H9 (cell line): ENCODE measurements at regions not wholly inside any gene's neighbourhood (a gene's known extent, or its start where the extent isn't known, plus 50 kb on each side); places are given as distances from the start of the nearest gene placed in this dataset.

ENCODE experiments used
- DNase-seq: peaks from one replicate; pipeline ENCODE4 v3.0.0-alpha.2; 2017
- H2AFZ ChIP-seq: one replicate; pipeline ENCODE4 v1.6.1; 2013; ENCODE audit warnings: mild to moderate bottlenecking, low read length, control low read depth, moderate library complexity
- H2AK5ac ChIP-seq: 2 replicates; pipeline ENCODE4 v1.6.1; 2013; ENCODE audit warnings: low read length, control low read depth, mixed read lengths; ENCODE audit not compliant: insufficient read length
- H2BK120ac ChIP-seq: one replicate; pipeline ENCODE4 v1.6.1; 2013; ENCODE audit warnings: low read depth, mild to moderate bottlenecking, low read length, control low read depth, inconsistent platforms; ENCODE audit not compliant: poor library complexity, severe bottlenecking
- H2BK12ac ChIP-seq: 2 replicates; pipeline ENCODE4 v1.6.1; 2013; ENCODE audit warnings: low read length, control low read depth, mixed read lengths, low read depth; ENCODE audit not compliant: insufficient read length
- H2BK15ac ChIP-seq: 2 replicates; pipeline ENCODE4 v1.6.1; 2013; ENCODE audit warnings: low read depth, low read length, control low read depth
- H2BK20ac ChIP-seq: one replicate; pipeline ENCODE4 v1.6.1; 2013; ENCODE audit warnings: low read depth, mild to moderate bottlenecking, low read length, control low read depth, inconsistent platforms; ENCODE audit not compliant: poor library complexity, severe bottlenecking
- H2BK5ac ChIP-seq: 2 replicates; pipeline ENCODE4 v1.6.1; 2013; ENCODE audit warnings: low read length, control low read depth, mixed read lengths; ENCODE audit not compliant: insufficient read length
- H3K14ac ChIP-seq: 2 replicates; pipeline ENCODE4 v1.6.1; 2013; ENCODE audit warnings: low read length, control low read depth; ENCODE audit not compliant: insufficient read depth
- H3K18ac ChIP-seq: 2 replicates; pipeline ENCODE4 v1.6.1; 2013; ENCODE audit warnings: low read depth, mild to moderate bottlenecking, mixed read lengths, low read length, control low read depth; ENCODE audit not compliant: insufficient read length
- H3K23ac ChIP-seq: 2 replicates; pipeline ENCODE4 v1.6.1; 2013; ENCODE audit warnings: low read length, control low read depth, mixed read lengths, low read depth; ENCODE audit not compliant: insufficient read length
- H3K23me2 ChIP-seq: 2 replicates; pipeline ENCODE4 v1.6.1; 2013; ENCODE audit warnings: low read depth, mild to moderate bottlenecking, mixed read lengths, low read length, control low read depth; ENCODE audit not compliant: insufficient read length, poor library complexity, severe bottlenecking
- H3K27ac ChIP-seq: 2 replicates; pipeline ENCODE4 v1.5.1; 2013; ENCODE audit warnings: low read length, control low read depth, mixed read lengths, low read depth; ENCODE audit not compliant: insufficient read length
- H3K27me3 ChIP-seq: 2 replicates; pipeline ENCODE4 v1.6.1; 2013; ENCODE audit warnings: low read length, control low read depth, inconsistent platforms; ENCODE audit not compliant: insufficient read depth
- H3K4ac ChIP-seq: 2 replicates; pipeline ENCODE4 v1.6.1; 2013; ENCODE audit warnings: low read depth, mild to moderate bottlenecking, control low read depth, inconsistent platforms, low read length, moderate library complexity
- H3K4me1 ChIP-seq: 2 replicates; pipeline ENCODE4 v1.6.1; 2013; ENCODE audit warnings: low read length, control low read depth, inconsistent platforms; ENCODE audit not compliant: insufficient read depth
- H3K4me2 ChIP-seq: 2 replicates; pipeline ENCODE4 v1.6.1; 2013; ENCODE audit warnings: low read length, control low read depth, mixed read lengths; ENCODE audit not compliant: insufficient read length, insufficient read depth
- H3K56ac ChIP-seq: 2 replicates; pipeline ENCODE4 v1.6.1; 2013; ENCODE audit warnings: low read depth, mild to moderate bottlenecking, mixed read lengths, low read length, control low read depth; ENCODE audit not compliant: insufficient read length
- H3K79me1 ChIP-seq: 2 replicates; pipeline ENCODE4 v1.6.1; 2013; ENCODE audit warnings: low read depth, mild to moderate bottlenecking, moderate library complexity, low read length, control low read depth, inconsistent platforms; ENCODE audit not compliant: insufficient read depth, poor library complexity, severe bottlenecking
- H3K79me2 ChIP-seq: 2 replicates; pipeline ENCODE4 v1.6.1; 2013; ENCODE audit warnings: low read length, control low read depth, inconsistent platforms; ENCODE audit not compliant: insufficient read depth
- H3K9ac ChIP-seq: 2 replicates; pipeline ENCODE4 v1.6.1; 2013; ENCODE audit warnings: low read length, control low read depth, mixed read lengths; ENCODE audit not compliant: insufficient read length; ENCODE audit errors: extremely low read depth
- H3K9me3 ChIP-seq: one replicate; pipeline ENCODE4 v1.6.1; 2013; ENCODE audit warnings: low read depth, low read length, inconsistent platforms; ENCODE audit not compliant: control insufficient read depth
- H3T11ph ChIP-seq: one replicate; pipeline ENCODE4 v1.6.1; 2013; ENCODE audit warnings: mild to moderate bottlenecking, low read length, control low read depth, inconsistent platforms
- H4K20me1 ChIP-seq: one replicate; pipeline ENCODE4 v1.6.1; 2013; ENCODE audit not compliant: control insufficient read depth, insufficient read length, insufficient read depth
- H4K5ac ChIP-seq: 2 replicates; pipeline ENCODE4 v1.6.1; 2013; ENCODE audit warnings: low read depth, mild to moderate bottlenecking, mixed read lengths, low read length, control low read depth; ENCODE audit not compliant: insufficient read length
- H4K8ac ChIP-seq: replicated peaks from 2 replicates; pipeline ENCODE4 v1.6.1; 2013; ENCODE audit warnings: low read length, control low read depth, mixed read lengths, low read depth; ENCODE audit not compliant: insufficient read length
- H4K91ac ChIP-seq: 2 replicates; pipeline ENCODE4 v1.6.1; 2013; ENCODE audit warnings: low read depth, mild to moderate bottlenecking, moderate library complexity, mixed read lengths, low read length, control low read depth; ENCODE audit not compliant: insufficient read length
- H3K27ac Mint-ChIP-seq, 3 experiments: 2 replicates in 2 of 3; 3 replicates in 1 of 3; pipeline ENCODE4 v1.8.0; 2020 to 2021; ENCODE audit warnings: mixed read lengths in 3 of 3, mild to moderate bottlenecking in 1 of 3, moderate library complexity in 1 of 3
- H3K27me3 Mint-ChIP-seq: 2 replicates; pipeline ENCODE4 v1.8.0; 2021; ENCODE audit warnings: low read depth, mild to moderate bottlenecking, moderate library complexity, mixed read lengths
- H3K36me3 Mint-ChIP-seq, 3 experiments: 2 replicates in 2 of 3; 3 replicates in 1 of 3; pipeline ENCODE4 v1.8.0; 2020 to 2021; ENCODE audit warnings: low read depth in 3 of 3, mixed read lengths in 3 of 3; ENCODE audit not compliant: insufficient read depth in 1 of 3
- H3K4me1 Mint-ChIP-seq, 2 experiments: 2 replicates each; pipeline ENCODE4 v1.8.0; 2020; ENCODE audit warnings: mixed read lengths in 2 of 2
- H3K4me3 Mint-ChIP-seq, 2 experiments: 2 replicates in 1 of 2; 3 replicates in 1 of 2; pipeline ENCODE4 v1.8.0; 2020 to 2021; ENCODE audit warnings: mild to moderate bottlenecking in 2 of 2, mixed read lengths in 2 of 2, moderate library complexity in 1 of 2
- H3K9me3 Mint-ChIP-seq, 2 experiments: 2 replicates in 1 of 2; 3 replicates in 1 of 2; pipeline ENCODE4 v1.8.0; 2020; ENCODE audit warnings: mild to moderate bottlenecking in 2 of 2, mixed read lengths in 2 of 2, moderate library complexity in 1 of 2
- CTCF ChIP-seq: fragments of 200-600 bp; sonication (generic); conservative IDR thresholded peaks from 3 replicates; pipeline ENCODE4 v1.8.0; 2021; ENCODE audit warnings: antibody characterized with exemption, mild to moderate bottlenecking
- WGBS: extraction: QIAGEN DNeasy Blood & Tissue Kit; methylation state at CpG from one replicate; pipeline ENCODE4 v1.1.7; 2013; ENCODE audit warnings: missing lambda C conversion rate, low lambda C conversion rate, mixed read lengths; ENCODE audit not compliant: insufficient read length; ENCODE audit errors: extremely low coverage; 5-methylcytosine and 5-hydroxymethylcytosine counted together

GRCh38 chr7:155211173-155211572 is 86.5 kb upstream of the INSIG1 start:
- H3K27me3 Mint-ChIP-seq = peaks cover 8% of the 10 kb centered on the region
- H3K56ac ChIP-seq = no peak overlapping the region
- no peaks in the 10 kb centered on the region for H3K9me3 ChIP-seq
- H3K27me3 ChIP-seq = no peaks in the 10 kb centered on the region
- H3K79me2 ChIP-seq = no peaks in the 10 kb centered on the region
- H3K4me2 ChIP-seq = no peak overlapping the region
- no peaks in the 10 kb centered on the region for H3K79me1 ChIP-seq
- no peak overlapping the region for H3K4ac ChIP-seq
- H3K23ac ChIP-seq = no peak overlapping the region
- H4K5ac ChIP-seq = no peak overlapping the region
- no peak overlapping the region for H2AK5ac ChIP-seq
- peaks cover 4% of the 10 kb centered on the region for H3K23me2 ChIP-seq
- no peak overlapping the region for H2AFZ ChIP-seq
- no peak overlapping the region for H3K9ac ChIP-seq
- no peak for TF ChIP-seq CTCF
- no peak overlapping the region for H2BK15ac ChIP-seq
- H3K27ac Mint-ChIP-seq = no peak overlapping the region
- no peak overlapping the region for H2BK120ac ChIP-seq
- H4K20me1 ChIP-seq = no peaks in the 10 kb centered on the region
- no peak overlapping the region for H3T11ph ChIP-seq
- no peak overlapping the region for H4K8ac ChIP-seq
- no peak for DNase-seq
- no peak overlapping the region for H3K18ac ChIP-seq
- H4K91ac ChIP-seq = no peak overlapping the region
- H2BK5ac ChIP-seq = no peak overlapping the region
- H3K4me3 Mint-ChIP-seq = no peak overlapping the region
- no peak overlapping the region for H2BK20ac ChIP-seq
- peaks cover 23 to 35% of the 10 kb centered on the region in 2 experiments for H3K4me1 Mint-ChIP-seq
- H3K14ac ChIP-seq = no peak overlapping the region; the same call in 1 of the 2 replicates
- H2BK12ac ChIP-seq = no peak overlapping the region
- no peaks in the 10 kb centered on the region; the same call in 1 of the 2 replicates for H3K4me1 ChIP-seq
- no peak overlapping the region for H3K27ac ChIP-seq
- H3K9me3 Mint-ChIP-seq = peaks cover 8 to 13% of the 10 kb centered on the region in 2 experiments
- H3K36me3 Mint-ChIP-seq = peaks cover 0 to 2% (median 0%) of the 10 kb centered on the region in 3 experiments; a peak in 3 of 7 replicates
- no CpG with 5 or more reads among the region's 6 CpGs for WGBS
